Trophoblast cell (in vitro differentiated cells and primary cell): ENCODE measurements at regions not wholly inside any gene's neighbourhood (a gene's known extent, or its start where the extent isn't known, plus 50 kb on each side); places are given as distances from the start of the nearest gene placed in this dataset.

Experiments used
- DNase-seq, 2 donors: peaks; one replicate each; pipeline ENCODE4 v3.0.0-alpha.2; 2016
- H2AFZ ChIP-seq: 2 replicates; pipeline ENCODE4 v1.6.1; 2013; ENCODE audit warnings: low read length, moderate library complexity, mild to moderate bottlenecking; ENCODE audit not compliant: insufficient read depth, poor library complexity
- H2AK5ac ChIP-seq: 2 replicates; pipeline ENCODE4 v1.6.1; 2013; ENCODE audit warnings: mild to moderate bottlenecking, low read length
- H2BK120ac ChIP-seq: 2 replicates; pipeline ENCODE4 v1.6.1; 2013; ENCODE audit warnings: low read length, mild to moderate bottlenecking, moderate library complexity; ENCODE audit not compliant: insufficient read depth, poor library complexity
- H2BK12ac ChIP-seq: 2 replicates; pipeline ENCODE4 v1.6.1; 2013; ENCODE audit warnings: mild to moderate bottlenecking, low read length, moderate library complexity
- H2BK5ac ChIP-seq: 2 replicates; pipeline ENCODE4 v1.6.1; 2013; ENCODE audit warnings: low read length, low read depth, moderate library complexity, mild to moderate bottlenecking; ENCODE audit not compliant: poor library complexity
- H3K14ac ChIP-seq: 2 replicates; pipeline ENCODE4 v1.6.1; 2013; ENCODE audit warnings: mild to moderate bottlenecking, low read length
- H3K18ac ChIP-seq: 2 replicates; pipeline ENCODE4 v1.6.1; 2013; ENCODE audit warnings: mild to moderate bottlenecking, low read length
- H3K23ac ChIP-seq: 2 replicates; pipeline ENCODE4 v1.6.1; 2013; ENCODE audit warnings: low read length
- H3K27ac ChIP-seq: 2 replicates; pipeline ENCODE4 v1.5.1; 2013; ENCODE audit warnings: low read depth, mild to moderate bottlenecking, inconsistent platforms, low read length, moderate library complexity
- H3K27me3 ChIP-seq: 2 replicates; pipeline ENCODE4 v1.6.1; 2013; ENCODE audit warnings: inconsistent platforms, mild to moderate bottlenecking, low read length, moderate library complexity; ENCODE audit not compliant: insufficient read depth
- H3K36me3 ChIP-seq, 2 experiments: 1 replicate in 1 of 2; 2 replicates in 1 of 2; pipeline ENCODE4 v1.6.1; 2013; ENCODE audit warnings: low read length in 2 of 2, mild to moderate bottlenecking in 2 of 2, moderate library complexity in 1 of 2; ENCODE audit not compliant: insufficient read depth in 2 of 2, control insufficient read depth in 1 of 2
- H3K4ac ChIP-seq: 2 replicates; pipeline ENCODE4 v1.6.1; 2013; ENCODE audit warnings: low read depth, mild to moderate bottlenecking, low read length, moderate library complexity
- H3K4me1 ChIP-seq, 2 experiments: 1 replicate in 1 of 2; 2 replicates in 1 of 2; pipeline ENCODE4 v1.6.1; 2013; ENCODE audit warnings: low read length in 2 of 2, mild to moderate bottlenecking in 2 of 2, moderate library complexity in 1 of 2; ENCODE audit not compliant: insufficient read depth in 2 of 2, control insufficient read depth in 1 of 2
- H3K4me2 ChIP-seq: 2 replicates; pipeline ENCODE4 v1.6.1; 2013; ENCODE audit warnings: inconsistent platforms, mild to moderate bottlenecking, low read length, moderate library complexity
- H3K4me3 ChIP-seq: 2 replicates; pipeline ENCODE4 v1.5.1; 2013; ENCODE audit warnings: mild to moderate bottlenecking, low read depth, low read length, inconsistent platforms
- H3K79me1 ChIP-seq: one replicate; pipeline ENCODE4 v1.6.1; 2013; ENCODE audit warnings: low read length
- H3K79me2 ChIP-seq: 2 replicates; pipeline ENCODE4 v1.6.1; 2013; ENCODE audit warnings: low read length, mild to moderate bottlenecking; ENCODE audit not compliant: control insufficient read depth, insufficient read depth, poor library complexity
- H3K9ac ChIP-seq: 2 replicates; pipeline ENCODE4 v1.6.1; 2013; ENCODE audit warnings: mild to moderate bottlenecking, low read length
- H3K9me3 ChIP-seq: 2 replicates; pipeline ENCODE4 v1.6.1; 2013; ENCODE audit warnings: low read depth, mild to moderate bottlenecking, control low read depth, inconsistent platforms, low read length; ENCODE audit not compliant: insufficient read depth
- H4K12ac ChIP-seq: 2 replicates; pipeline ENCODE4 v1.6.1; 2013; ENCODE audit warnings: low read depth, mild to moderate bottlenecking, low read length, moderate library complexity
- H4K8ac ChIP-seq: 2 replicates; pipeline ENCODE4 v1.6.1; 2013; ENCODE audit warnings: low read depth, mild to moderate bottlenecking, low read length, moderate library complexity
- H4K91ac ChIP-seq: one replicate; pipeline ENCODE4 v1.6.1; 2013; ENCODE audit warnings: low read depth, mild to moderate bottlenecking, low read length, moderate library complexity
- WGBS: extraction: QIAGEN DNeasy Blood & Tissue Kit; methylation state at CpG from one replicate; pipeline ENCODE4 v1.1.7; 2013; ENCODE audit warnings: missing lambda C conversion rate; ENCODE audit not compliant: insufficient read length, insufficient coverage; ENCODE audit errors: extremely low coverage; 5-methylcytosine and 5-hydroxymethylcytosine counted together

DNA sequence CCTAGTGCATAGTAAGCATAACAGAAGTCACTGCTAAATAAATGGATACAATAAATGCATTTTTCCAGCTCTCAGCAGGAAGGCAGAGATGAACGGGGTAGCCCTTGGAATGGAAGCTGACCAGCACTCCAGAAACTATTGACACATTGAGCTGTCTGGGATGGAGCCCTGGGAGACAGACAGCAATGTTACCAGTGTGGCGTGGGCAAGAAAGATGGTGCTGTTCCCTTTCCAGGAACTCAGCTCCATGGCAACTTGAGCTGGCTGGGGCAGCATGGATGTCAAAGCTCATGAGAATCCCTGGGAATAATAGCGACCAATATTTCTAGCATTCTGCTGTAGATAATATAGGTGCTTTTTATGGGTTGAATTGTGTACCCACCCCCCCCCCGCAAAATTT is 104.3 kb upstream of the PTPRT start:
- Histone ChIP-seq H3K27ac (no peak overlapping the region), H2BK12ac (no peak overlapping the region), H2BK120ac (no peak overlapping the region), H3K18ac (no peak overlapping the region), H3K79me2 (no peaks in the 10 kb centered on the region), H3K9ac (peak overlapping the region; percentile 67), H4K8ac (no peak overlapping the region), H3K23ac (no peak overlapping the region), H3K14ac (no peak overlapping the region), H3K36me3 (no peaks in the 10 kb centered on the region), H3K9me3 (peaks cover 8% of the 10 kb centered on the region), H2BK5ac (no peak overlapping the region), H2AK5ac (no peak overlapping the region), H4K12ac (no peak overlapping the region), H3K4me2 (no peak overlapping the region), H4K91ac (no peak overlapping the region), H3K79me1 (no peaks in the 10 kb centered on the region), H3K4ac (no peak overlapping the region), H3K4me1 (no peaks in the 10 kb centered on the region), H3K4me3 (no peak overlapping the region), H2AFZ (no peak overlapping the region), H3K27me3 (no peaks in the 10 kb centered on the region)
- WGBS, result no CpG with 5 or more reads among the region's 4 CpGs
- DNase-seq, result no peak

DNA sequence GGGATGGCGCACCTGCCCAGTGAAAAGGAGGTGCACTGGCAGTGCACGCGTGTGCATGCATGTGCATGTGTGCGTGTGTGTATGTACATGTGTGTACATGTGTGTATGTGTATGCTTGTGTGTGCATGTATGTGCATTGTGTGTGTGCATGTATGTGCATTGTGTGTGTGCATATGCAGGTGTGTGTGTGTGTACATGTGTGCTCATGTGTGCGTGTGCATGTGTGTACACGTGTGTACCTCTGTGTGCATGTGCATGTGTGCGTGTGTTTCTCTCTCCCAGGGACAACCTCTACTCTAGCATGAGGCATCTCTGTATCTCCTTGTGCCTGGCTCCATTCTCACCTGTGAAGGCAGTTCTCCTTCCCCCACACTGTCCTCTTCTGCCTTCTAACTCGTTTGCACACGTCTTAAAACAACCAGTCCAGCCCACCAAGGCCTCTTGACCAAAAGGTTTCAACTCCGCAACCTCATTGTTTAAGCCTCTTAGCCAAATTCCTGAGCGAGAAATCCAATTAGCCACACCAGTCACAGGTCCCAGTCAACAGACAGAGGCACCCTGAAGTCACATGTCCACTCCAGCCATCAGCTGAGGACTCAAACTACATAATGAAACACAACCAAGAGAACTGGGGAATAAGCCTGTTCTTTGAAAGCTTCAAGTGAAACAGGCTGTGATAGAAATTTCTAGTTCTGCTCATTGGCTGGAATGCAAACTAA is 103.5 kb upstream of the PTPRT start:
- Histone ChIP-seq H3K36me3 (no peaks in the 10 kb centered on the region), H3K18ac (no peak overlapping the region), H3K14ac (no peak overlapping the region), H2BK12ac (no peak overlapping the region), H3K27ac (no peak overlapping the region), H3K9me3 (peaks cover 8% of the 10 kb centered on the region), H3K27me3 (no peaks in the 10 kb centered on the region), H3K79me1 (no peaks in the 10 kb centered on the region), H4K91ac (no peak overlapping the region), H2AFZ (no peak overlapping the region), H4K8ac (no peak overlapping the region), H3K9ac (no peak overlapping the region), H3K4ac (no peak overlapping the region), H3K4me2 (no peak overlapping the region), H3K4me1 (no peaks in the 10 kb centered on the region), H2BK5ac (no peak overlapping the region), H3K23ac (no peak overlapping the region), H2BK120ac (no peak overlapping the region), H2AK5ac (no peak overlapping the region), H3K79me2 (no peaks in the 10 kb centered on the region), H4K12ac (no peak overlapping the region), H3K4me3 (peak overlapping the region; percentile 50)
- DNase-seq, result no peak
- WGBS, result no CpG with 5 or more reads among the region's 11 CpGs

DNA sequence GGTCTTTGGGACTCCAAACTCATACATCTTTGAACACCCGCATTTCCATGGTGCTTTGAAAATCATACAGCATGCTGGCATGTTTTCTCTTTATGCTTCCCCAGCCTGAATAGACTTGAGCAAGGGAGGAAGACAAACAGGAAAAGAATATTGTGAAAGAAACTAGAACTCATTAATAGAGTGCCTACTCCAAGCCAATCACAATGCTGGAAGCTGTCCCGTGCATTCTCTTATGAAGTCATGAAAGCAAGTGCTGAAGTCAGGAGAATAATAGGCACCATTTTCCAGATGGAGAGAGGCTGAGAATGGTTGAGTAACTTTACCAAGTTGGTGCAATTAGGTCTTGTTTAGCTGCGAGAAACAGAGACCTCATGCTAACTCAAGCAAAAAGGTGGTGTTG is 102.5 kb upstream of the PTPRT start:
- Histone ChIP-seq H3K4me1 (no peaks in the 10 kb centered on the region), H3K18ac (no peak overlapping the region), H3K9me3 (peaks cover 8% of the 10 kb centered on the region), H3K27ac (no peak overlapping the region), H3K4me3 (no peak overlapping the region), H3K9ac (no peak overlapping the region), H3K4me2 (no peak overlapping the region), H2BK5ac (no peak overlapping the region), H3K79me2 (no peaks in the 10 kb centered on the region), H2BK12ac (no peak overlapping the region), H2BK120ac (no peak overlapping the region), H4K8ac (no peak overlapping the region), H3K23ac (no peak overlapping the region), H3K27me3 (no peaks in the 10 kb centered on the region), H3K36me3 (no peaks in the 10 kb centered on the region), H3K79me1 (no peaks in the 10 kb centered on the region), H3K14ac (no peak overlapping the region), H4K12ac (no peak overlapping the region), H2AK5ac (no peak overlapping the region), H4K91ac (no peak overlapping the region), H3K4ac (no peak overlapping the region), H2AFZ (no peak overlapping the region)
- no CpG with 5 or more reads among the region's 3 CpGs for WGBS
- no peak for DNase-seq

DNA sequence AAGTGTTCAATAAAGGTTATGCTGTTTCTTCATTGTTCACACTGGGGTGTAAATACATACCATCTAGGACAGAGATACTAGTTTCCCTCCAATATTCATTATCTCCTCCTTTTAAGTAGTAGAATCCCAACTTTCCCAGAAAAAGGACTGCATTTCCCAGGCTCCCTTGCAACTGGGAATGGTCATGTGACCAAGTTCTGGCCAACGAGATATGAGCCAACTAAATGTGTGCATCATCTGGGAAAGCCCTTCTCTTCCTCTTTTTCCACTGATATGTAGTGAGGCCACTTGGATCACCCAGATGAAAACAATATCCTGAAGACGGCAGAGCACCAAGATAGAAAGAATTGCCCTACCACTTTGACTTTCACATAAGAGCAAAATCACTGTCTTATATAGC is 97.9 kb upstream of the PTPRT start:
- H2BK5ac ChIP-seq, result no peak overlapping the region
- H4K12ac ChIP-seq, result no peak overlapping the region
- no peaks in the 10 kb centered on the region for H3K4me1 ChIP-seq
- no peak overlapping the region for H2BK12ac ChIP-seq
- no peaks in the 10 kb centered on the region for H3K79me2 ChIP-seq
- H3K36me3 ChIP-seq, result no peaks in the 10 kb centered on the region
- no peak overlapping the region for H3K23ac ChIP-seq
- H2BK120ac ChIP-seq, result no peak overlapping the region
- H3K18ac ChIP-seq, result no peak overlapping the region
- H3K9ac ChIP-seq, result no peak overlapping the region
- no peaks in the 10 kb centered on the region for H3K9me3 ChIP-seq
- no CpG with 5 or more reads among the region's 2 CpGs for WGBS
- H3K4ac ChIP-seq, result no peak overlapping the region
- no peak overlapping the region for H3K4me3 ChIP-seq
- DNase-seq, result no peak
- no peak overlapping the region for H4K91ac ChIP-seq
- H2AFZ ChIP-seq, result no peak overlapping the region
- no peak overlapping the region for H3K4me2 ChIP-seq
- no peak overlapping the region for H4K8ac ChIP-seq
- H3K14ac ChIP-seq, result no peak overlapping the region
- no peak overlapping the region for H3K27ac ChIP-seq
- H3K79me1 ChIP-seq, result no peaks in the 10 kb centered on the region
- no peaks in the 10 kb centered on the region for H3K27me3 ChIP-seq
- no peak overlapping the region for H2AK5ac ChIP-seq
